ENCODE measurements at regions not wholly inside any gene's neighbourhood (a gene's known extent, or its start where the extent isn't known, plus 50 kb on each side); places are given as distances from the start of the nearest gene placed in this dataset.

DNA sequence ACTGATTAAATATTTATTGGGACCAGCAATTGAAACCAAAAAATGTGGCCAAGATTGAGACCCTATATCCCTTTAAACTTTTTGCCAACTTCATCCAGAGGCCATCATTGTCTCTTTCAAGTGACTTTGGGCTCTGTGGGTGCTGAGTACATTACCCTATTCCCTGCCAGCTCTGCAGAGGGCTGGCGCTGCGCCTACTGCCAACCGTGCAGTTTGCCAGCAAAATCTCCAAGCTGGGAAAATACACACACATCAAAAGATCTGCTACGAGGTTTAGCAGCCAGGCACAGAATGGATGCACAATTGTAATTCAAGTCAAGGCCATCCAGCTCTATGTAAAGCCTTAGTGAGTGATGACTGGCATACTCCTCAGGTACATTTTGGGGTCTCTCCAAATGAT lies 125.0 kb downstream of the CBLN4 start:
- DNase-seq (ENCODE audit: low spot score) = no peak
- no peak for ATAC-seq (ENCODE audit: low FRiP score)
- TF ChIP-seq, protein P1, sequence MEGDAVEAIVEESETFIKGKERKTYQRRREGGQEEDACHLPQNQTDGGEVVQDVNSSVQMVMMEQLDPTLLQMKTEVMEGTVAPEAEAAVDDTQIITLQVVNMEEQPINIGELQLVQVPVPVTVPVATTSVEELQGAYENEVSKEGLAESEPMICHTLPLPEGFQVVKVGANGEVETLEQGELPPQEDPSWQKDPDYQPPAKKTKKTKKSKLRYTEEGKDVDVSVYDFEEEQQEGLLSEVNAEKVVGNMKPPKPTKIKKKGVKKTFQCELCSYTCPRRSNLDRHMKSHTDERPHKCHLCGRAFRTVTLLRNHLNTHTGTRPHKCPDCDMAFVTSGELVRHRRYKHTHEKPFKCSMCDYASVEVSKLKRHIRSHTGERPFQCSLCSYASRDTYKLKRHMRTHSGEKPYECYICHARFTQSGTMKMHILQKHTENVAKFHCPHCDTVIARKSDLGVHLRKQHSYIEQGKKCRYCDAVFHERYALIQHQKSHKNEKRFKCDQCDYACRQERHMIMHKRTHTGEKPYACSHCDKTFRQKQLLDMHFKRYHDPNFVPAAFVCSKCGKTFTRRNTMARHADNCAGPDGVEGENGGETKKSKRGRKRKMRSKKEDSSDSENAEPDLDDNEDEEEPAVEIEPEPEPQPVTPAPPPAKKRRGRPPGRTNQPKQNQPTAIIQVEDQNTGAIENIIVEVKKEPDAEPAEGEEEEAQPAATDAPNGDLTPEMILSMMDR (IDR thresholded peaks at IDR 0.05) = no peak

DNA sequence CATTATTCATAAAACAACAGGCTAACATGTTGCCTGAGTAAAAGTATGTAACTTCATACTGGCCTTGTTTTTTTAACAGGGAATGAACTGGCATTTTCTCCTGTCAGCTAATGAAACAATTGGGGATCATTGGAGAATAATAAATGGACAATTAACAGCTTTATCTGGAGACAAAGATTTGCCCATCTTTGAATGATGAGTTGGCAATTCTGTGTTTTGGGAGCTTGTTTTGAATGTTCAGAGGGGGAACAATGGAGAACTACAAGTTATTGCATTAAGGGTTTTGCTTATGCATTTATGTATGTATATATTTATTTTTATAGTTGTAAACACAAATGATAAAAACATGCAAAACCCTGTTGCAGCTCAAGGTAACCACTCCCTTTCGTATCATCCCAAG lies 150.3 kb downstream of the CBLN4 start:
- TF ChIP-seq, protein P1 (IDR thresholded peaks at IDR 0.05) = no peak
- DNase-seq (ENCODE audit: low spot score) = no peak
- ATAC-seq (ENCODE audit: low FRiP score) = no peak

DNA sequence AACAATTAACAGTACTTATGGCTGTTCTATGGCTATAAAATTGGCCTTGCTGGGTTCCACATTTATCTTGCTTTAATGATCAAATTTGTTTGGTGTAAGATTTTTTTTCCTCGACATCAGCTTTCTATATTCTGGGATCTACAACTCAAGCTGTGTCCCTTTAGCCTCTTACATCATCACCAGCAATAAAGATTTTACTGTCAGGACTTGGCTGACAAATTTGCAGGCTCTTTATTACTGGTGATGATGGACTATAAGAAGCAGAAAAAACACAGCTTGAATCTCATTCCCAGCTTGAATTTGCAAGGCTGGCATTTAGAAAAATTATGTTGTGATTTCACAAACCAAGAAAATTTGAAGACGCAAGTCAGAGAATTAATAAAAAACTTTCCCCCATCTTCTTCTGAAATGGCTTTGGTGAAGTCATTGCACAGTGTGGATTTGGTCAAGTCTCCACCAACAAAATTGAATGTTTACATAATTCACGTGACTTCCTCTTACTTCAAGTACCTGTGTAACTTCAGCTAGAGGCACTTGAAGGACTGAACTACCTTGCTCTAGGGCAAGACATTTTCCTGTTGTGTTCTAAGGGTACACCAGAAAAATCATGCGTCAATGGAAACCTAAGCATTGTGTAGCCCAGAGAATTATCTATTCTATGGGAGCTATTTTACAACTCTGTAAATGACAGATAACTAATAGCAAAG lies 175.0 kb downstream of the CBLN4 start:
- no peak for ATAC-seq (ENCODE audit: low FRiP score)
- no peak for DNase-seq (ENCODE audit: low spot score)
- TF ChIP-seq, protein P1 (IDR thresholded peaks at IDR 0.05) = no peak

DNA sequence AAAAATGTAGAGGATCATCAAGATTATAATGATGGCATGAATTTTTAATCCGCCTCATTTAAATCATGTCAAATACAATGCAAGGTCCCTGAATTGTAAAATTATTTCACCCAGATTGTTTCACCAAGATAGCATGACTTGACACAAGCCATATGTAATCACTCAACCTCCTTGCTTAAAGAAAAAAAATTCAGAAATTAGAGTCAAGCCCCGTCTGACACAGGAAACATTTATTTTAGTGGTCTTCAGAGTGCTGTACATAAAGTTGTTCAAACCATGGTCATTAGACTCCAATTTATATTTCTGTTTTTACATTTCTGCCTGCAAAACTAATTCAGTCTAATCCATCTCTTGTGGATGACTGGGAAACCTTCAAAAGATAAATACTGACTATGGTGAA lies 200.2 kb downstream of the CBLN4 start:
- ATAC-seq (ENCODE audit: low FRiP score) (no peak), DNase-seq (ENCODE audit: low spot score) (no peak)
- TF ChIP-seq, protein P1 (IDR thresholded peaks at IDR 0.05) = no peak

DNA sequence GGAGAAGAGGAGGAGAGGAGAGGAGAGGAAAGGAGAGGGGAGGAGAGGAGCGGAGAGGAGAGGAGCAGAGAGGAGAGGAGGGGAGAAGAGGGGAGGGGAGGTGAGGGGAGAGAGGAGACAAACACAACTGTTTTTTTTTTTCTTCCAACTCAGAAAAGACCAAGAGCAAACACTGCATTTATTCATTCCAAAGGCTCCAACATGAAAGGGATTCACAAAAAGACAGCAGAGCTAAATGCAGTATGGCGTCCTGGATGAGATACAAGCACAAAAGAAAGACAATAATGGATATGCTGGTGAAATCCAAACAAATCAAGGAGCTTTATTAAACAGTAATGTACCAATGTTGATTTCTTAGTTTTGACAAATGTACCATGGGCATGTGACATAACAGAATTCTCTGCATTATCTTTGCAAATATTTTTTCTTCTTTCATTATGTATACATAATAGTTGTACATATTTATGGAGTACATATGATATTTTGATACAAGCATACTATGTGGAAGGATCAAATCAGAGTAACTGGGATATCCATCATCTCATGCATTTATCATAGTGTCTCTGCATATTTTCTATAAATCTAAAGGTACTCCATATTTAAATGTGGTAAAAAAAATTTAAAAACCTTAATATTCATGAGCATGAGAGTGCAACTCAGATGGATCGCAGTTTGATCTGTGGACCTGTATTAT lies 204.6 kb downstream of the CBLN4 start:
- no peak for DNase-seq (ENCODE audit: low spot score)
- TF ChIP-seq, protein P1 (IDR thresholded peaks at IDR 0.05) = no peak
- no peak for ATAC-seq (ENCODE audit: low FRiP score)

DNA sequence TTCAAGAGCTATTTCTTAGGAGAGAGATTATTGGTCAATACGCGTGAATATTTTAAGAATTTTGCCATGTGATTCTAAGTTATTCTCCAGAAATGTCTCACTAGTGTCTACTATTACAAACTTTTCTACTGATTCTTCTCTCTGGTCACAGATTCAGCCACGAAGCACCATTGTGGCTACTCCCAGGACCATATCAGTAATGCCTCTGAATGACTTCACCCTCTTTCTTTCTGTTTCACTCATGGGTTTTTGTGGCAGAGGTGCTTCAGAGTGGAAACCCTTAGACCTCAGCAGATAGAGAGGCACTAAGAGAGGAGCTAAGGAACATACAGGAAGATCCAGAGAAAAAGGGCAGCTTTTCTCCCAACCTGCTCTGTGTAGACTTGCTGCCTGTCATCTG lies 211.3 kb downstream of the CBLN4 start:
- ATAC-seq (ENCODE audit: low FRiP score) (no peak), DNase-seq (ENCODE audit: low spot score) (no peak)
- TF ChIP-seq, protein P1 (IDR thresholded peaks at IDR 0.05) = no peak

DNA sequence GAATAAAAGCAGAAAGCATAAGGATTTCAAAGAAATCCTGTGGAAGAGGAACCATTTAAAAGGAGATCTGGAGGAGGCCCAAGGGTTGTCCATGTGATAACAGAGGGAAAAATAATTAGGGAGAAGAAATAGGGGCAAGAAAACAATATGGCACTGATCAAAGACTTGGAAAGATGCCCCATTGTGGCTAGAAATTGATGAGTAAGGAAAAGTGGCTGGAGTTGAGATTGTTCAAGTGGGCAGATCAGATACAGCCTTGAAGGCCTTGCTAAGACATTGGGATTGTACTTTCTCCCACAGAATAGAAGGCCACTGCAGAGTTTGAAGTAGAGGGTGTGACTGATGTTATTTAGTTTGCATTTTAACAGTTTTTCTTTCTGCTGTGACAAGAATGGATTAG lies 213.3 kb downstream of the CBLN4 start:
- no peak for ATAC-seq (ENCODE audit: low FRiP score)
- TF ChIP-seq, protein P1 (IDR thresholded peaks at IDR 0.05) = no peak

More for the DNA sequence above, 213.3 kb downstream of the CBLN4 start:
- DNase-seq (ENCODE audit: low spot score) = no peak

Measured in omental fat pad (tissue), 3 donors.